Motor neuron (in vitro differentiated cells): ENCODE measurements at regions not wholly inside any gene's neighbourhood (a gene's known extent, or its start where the extent isn't known, plus 50 kb on each side); places are given as distances from the start of the nearest gene placed in this dataset.
"Not testable (repeated sequence)": the region's sequence is repeated elsewhere in the genome, so short reads cannot be mapped to it uniquely, and the experiment has no call there.

Experiments used
- ATAC-seq, 8 experiments: fragments of 200-7000 bp; cut with Tn5 transposase; replicated peaks in 6 of 8; 2 replicates each; pipeline ENCODE4 v1.8.0; 2021; ENCODE audit warnings: mild to moderate bottlenecking in 8 of 8, moderate library complexity in 8 of 8
- H3K27ac ChIP-seq, 2 donors: fragments of 250-450 bp; sonication (Bioruptor Pico); 2 replicates each; pipeline ENCODE4 v1.9.0; 2021; ENCODE audit warnings: antibody characterized with exemption in 2 of 2, mild to moderate bottlenecking in 2 of 2, moderate library complexity in 1 of 2
- H3K4me1 ChIP-seq, 2 donors: fragments of 250-450 bp; sonication (Bioruptor Pico); replicated peaks in 1 of 2; 2 replicates each; pipeline ENCODE4 v1.6.1; 2021; ENCODE audit warnings: antibody characterized with exemption in 2 of 2, mild to moderate bottlenecking in 2 of 2, moderate library complexity in 1 of 2
- H3K4me3 ChIP-seq, 5 donors: fragments of 250-450 bp; sonication (Bioruptor Pico); 2 replicates each; pipeline ENCODE4 v1.9.0; 2021; ENCODE audit warnings: antibody characterized with exemption in 5 of 5, mild to moderate bottlenecking in 5 of 5, moderate library complexity in 4 of 5
- WGBS, 10 experiments: fragments of 450-650 bp; shearing (Covaris generic); methylation state at CpG; one replicate each; pipeline ENCODE4 v1.0.0; 2022; 5-methylcytosine and 5-hydroxymethylcytosine counted together
- in situ Hi-C, 9 experiments: fragments of 400-800 bp; cut with MboI; loops; one replicate each; pipeline ENCODE4 v1.15.0; 2021; ENCODE audit warnings: low sequenced_read_pairs in 9 of 9, low pct_unique_long_range_greater_than_20kb in 2 of 9; ENCODE audit not compliant: unreplicated experiment in 9 of 9

- WGBS, 10 experiments: 64 to 96% (median 92%) methylated on average over 2 to 6 of the region's 6 CpGs; no CpG with 5 or more reads in 1 of the 10 experiments
- ATAC-seq, H3K27ac ChIP-seq, H3K4me3 ChIP-seq, H3K4me1 ChIP-seq: not testable (repeated sequence)
- in situ Hi-C loops: loop anchor here in 3 of 9 experiments (25.0 kb wide), 2 partner anchors 91 to 116 kb away; partner anchors contain the start of gene CHD1 (in 1 of the 3)
Observed at GRCh38 chr5:99028170-99028569, 99.4 kb upstream of the CHD1 start.

GRCh38 chr5:99025298-99026045 lies 96.7 kb upstream of the CHD1 start:
- no peak for ATAC-seq
- Histone ChIP-seq H3K27ac (no peak overlapping the region), H3K4me1 (no peaks in the 10 kb centered on the region), H3K4me3 (no peak overlapping the region)
- in situ Hi-C loops: loop anchor here in 3 of 9 experiments (25.0 kb wide), 2 partner anchors 88 to 113 kb away; partner anchors contain the start of gene CHD1 (in 1 of the 3)
- 58 to 94% (median 76%) methylated on average over 1 to 5 of the region's 5 CpGs; no CpG with 5 or more reads in 1 of the 10 experiments for WGBS, 10 experiments

- ATAC-seq: peak in 3 of 8 experiments; percentile 17 to 79 (median 32)
- no peak overlapping the region for H3K4me3 ChIP-seq
- in situ Hi-C loops: no loop called here
- no peaks in the 10 kb centered on the region for H3K4me1 ChIP-seq
- no peak overlapping the region for H3K27ac ChIP-seq
- WGBS, 10 experiments: 0 to 92% (median 48%) methylated on average over 1 to 3 of the region's 3 CpGs
Observed at GRCh38 chr5:99023330-99023729, 94.5 kb upstream of the CHD1 start.

GRCh38 chr5:99022250-99022649 lies 93.4 kb upstream of the CHD1 start:
- H3K27ac ChIP-seq: no peak overlapping the region
- no peaks in the 10 kb centered on the region for H3K4me1 ChIP-seq
- no peak overlapping the region for H3K4me3 ChIP-seq
- in situ Hi-C loops: no loop called here
- ATAC-seq: no peak

GRCh38 chr5:99020698-99021048 lies 91.9 kb upstream of the CHD1 start:
- no peak for ATAC-seq
- in situ Hi-C loops: no loop called here
- no peaks in the 10 kb centered on the region for H3K4me1 ChIP-seq
- H3K4me3 ChIP-seq: no peak overlapping the region
- H3K27ac ChIP-seq: no peak overlapping the region

- ATAC-seq: peak; percentile 87 to 99 (median 98)
- no peak overlapping the region for H3K27ac ChIP-seq
- in situ Hi-C loops: no loop called here
- no peaks in the 10 kb centered on the region for H3K4me1 ChIP-seq
- no peak overlapping the region for H3K4me3 ChIP-seq
- 0 to 69% (median 36%) methylated on average over 1 to 3 of the region's 3 CpGs for WGBS, 10 experiments
Observed at GRCh38 chr5:99019812-99020697, 91.2 kb upstream of the CHD1 start.

GRCh38 chr5:99019254-99019653 lies 90.4 kb upstream of the CHD1 start:
- no peak overlapping the region for H3K4me3 ChIP-seq
- WGBS, 10 experiments: 56 to 97% (median 85%) methylated on average over 4 to 6 of the region's 6 CpGs; no CpG with 5 or more reads in 1 of the 10 experiments
- no peak overlapping the region for H3K27ac ChIP-seq
- no peaks in the 10 kb centered on the region for H3K4me1 ChIP-seq
- no peak for ATAC-seq
- in situ Hi-C loops: no loop called here

GRCh38 chr5:99010294-99010693 lies 81.5 kb upstream of the CHD1 start:
- Histone ChIP-seq H3K4me3 (no peak overlapping the region), H3K27ac (no peak overlapping the region), H3K4me1 (no peaks in the 10 kb centered on the region)
- in situ Hi-C loops: no loop called here
- 0% methylated on average over 1 of the region's 3 CpGs; no CpG with 5 or more reads in 9 of the 10 experiments for WGBS, 10 experiments
- no peak for ATAC-seq

- H3K4me1 ChIP-seq, H3K27ac ChIP-seq, ATAC-seq, in situ Hi-C loops, H3K4me3 ChIP-seq: not testable (repeated sequence)
- WGBS, 10 experiments: 29 to 100% (median 79%) methylated on average over 1 of the region's 2 CpGs; no CpG with 5 or more reads in 6 of the 10 experiments
Observed at GRCh38 chr5:99008009-99008408, 79.2 kb upstream of the CHD1 start.

GRCh38 chr5:99005506-99005905 lies 76.7 kb upstream of the CHD1 start:
- no peak overlapping the region for H3K27ac ChIP-seq
- whole genome bisulfite sequencing, 10 experiments: 20 to 100% (median 83%) methylated on average over 1 of the region's 1 CpG; no CpG with 5 or more reads in 6 of the 10 experiments
- in situ Hi-C loops: no loop called here
- ATAC-seq: peak in 2 of 8 experiments; percentile 34 to 35
- H3K4me3 ChIP-seq: no peak overlapping the region
- no peaks in the 10 kb centered on the region for H3K4me1 ChIP-seq

GRCh38 chr5:99004960-99005359 lies 76.2 kb upstream of the CHD1 start:
- peak in 3 of 8 experiments; percentile 35 to 88 (median 77) for ATAC-seq
- H3K4me3 ChIP-seq: no peak overlapping the region
- in situ Hi-C loops: no loop called here
- no peaks in the 10 kb centered on the region for H3K4me1 ChIP-seq
- WGBS, 10 experiments: 25 to 100% (median 100%) methylated on average over 1 of the region's 1 CpG; no CpG with 5 or more reads in 6 of the 10 experiments
- H3K27ac ChIP-seq: no peak overlapping the region

GRCh38 chr5:99000876-99001275 lies 72.1 kb upstream of the CHD1 start:
- in situ Hi-C loops: no loop called here
- WGBS, 10 experiments: 0 to 100% (median 60%) methylated on average over 1 of the region's 1 CpG
- ATAC-seq: no peak

GRCh38 chr5:99000221-99000620 lies 71.4 kb upstream of the CHD1 start:
- no peak overlapping the region for H3K27ac ChIP-seq
- 33 to 100% (median 81%) methylated on average over 1 to 3 of the region's 3 CpGs for WGBS, 10 experiments
- in situ Hi-C loops: no loop called here
- no peaks in the 10 kb centered on the region for H3K4me1 ChIP-seq
- ATAC-seq: no peak
- H3K4me3 ChIP-seq: no peak overlapping the region

More at GRCh38 chr5:99000876-99001275, 72.1 kb upstream of the CHD1 start:
- H3K4me1 ChIP-seq: no peaks in the 10 kb centered on the region
- no peak overlapping the region for H3K4me3 ChIP-seq
- no peak overlapping the region for H3K27ac ChIP-seq
